IMR-90 (cell line): ENCODE measurements at regions not wholly inside any gene's neighbourhood (a gene's known extent, or its start where the extent isn't known, plus 50 kb on each side); places are given as distances from the start of the nearest gene placed in this dataset.

Experiments
- POLR2A ChIP-seq: IDR thresholded peaks from 2 replicates; pipeline ENCODE4 v1.6.1; 2012; ENCODE audit warnings: mild to moderate bottlenecking, low read depth, low read length
- RCOR1 ChIP-seq: IDR thresholded peaks from 2 replicates; pipeline ENCODE4 v1.6.1; 2012; ENCODE audit warnings: mild to moderate bottlenecking, low read length, improper control_type of control experiment; ENCODE audit not compliant: insufficient replicate concordance
- TF ChIP-seq, protein P1 (sequence below): conservative IDR thresholded peaks from 2 replicates; pipeline ENCODE4 v1.5.1; 2012; ENCODE audit warnings: mild to moderate bottlenecking, low read depth, low read length, improper control_type of control experiment
- TF ChIP-seq, protein P2 (sequence below): fragments of 150-350 bp; IDR thresholded peaks from 2 replicates; pipeline ENCODE4 v1.6.1; 2016; ENCODE audit warnings: low read depth, mild to moderate bottlenecking, low read length, moderate library complexity, borderline replicate concordance

DNA sequence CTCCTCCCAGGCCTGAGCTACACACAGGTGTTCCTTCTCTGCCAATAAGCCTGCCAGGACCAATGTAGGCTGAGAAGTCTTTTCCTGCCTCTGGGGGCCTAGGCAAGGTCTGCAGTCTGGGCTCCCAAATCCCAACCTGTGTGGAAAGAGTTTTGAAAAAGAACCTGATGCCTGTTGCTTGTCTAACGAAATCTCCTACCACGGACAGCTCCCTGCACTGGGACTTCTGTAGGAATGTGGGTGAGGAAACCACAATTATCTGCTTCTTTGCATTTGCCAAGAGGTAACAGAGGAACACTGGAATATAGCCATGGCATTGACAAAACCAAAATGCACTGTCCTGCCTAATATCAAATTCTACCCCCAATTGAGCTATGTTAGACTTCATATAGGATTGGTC lies 877.0 kb upstream of the TMEM132C start:
- TF ChIP-seq, protein P1, sequence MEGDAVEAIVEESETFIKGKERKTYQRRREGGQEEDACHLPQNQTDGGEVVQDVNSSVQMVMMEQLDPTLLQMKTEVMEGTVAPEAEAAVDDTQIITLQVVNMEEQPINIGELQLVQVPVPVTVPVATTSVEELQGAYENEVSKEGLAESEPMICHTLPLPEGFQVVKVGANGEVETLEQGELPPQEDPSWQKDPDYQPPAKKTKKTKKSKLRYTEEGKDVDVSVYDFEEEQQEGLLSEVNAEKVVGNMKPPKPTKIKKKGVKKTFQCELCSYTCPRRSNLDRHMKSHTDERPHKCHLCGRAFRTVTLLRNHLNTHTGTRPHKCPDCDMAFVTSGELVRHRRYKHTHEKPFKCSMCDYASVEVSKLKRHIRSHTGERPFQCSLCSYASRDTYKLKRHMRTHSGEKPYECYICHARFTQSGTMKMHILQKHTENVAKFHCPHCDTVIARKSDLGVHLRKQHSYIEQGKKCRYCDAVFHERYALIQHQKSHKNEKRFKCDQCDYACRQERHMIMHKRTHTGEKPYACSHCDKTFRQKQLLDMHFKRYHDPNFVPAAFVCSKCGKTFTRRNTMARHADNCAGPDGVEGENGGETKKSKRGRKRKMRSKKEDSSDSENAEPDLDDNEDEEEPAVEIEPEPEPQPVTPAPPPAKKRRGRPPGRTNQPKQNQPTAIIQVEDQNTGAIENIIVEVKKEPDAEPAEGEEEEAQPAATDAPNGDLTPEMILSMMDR: no peak
- TF ChIP-seq RCOR1 (no peak), POLR2A (no peak)
- TF ChIP-seq, protein P2, sequence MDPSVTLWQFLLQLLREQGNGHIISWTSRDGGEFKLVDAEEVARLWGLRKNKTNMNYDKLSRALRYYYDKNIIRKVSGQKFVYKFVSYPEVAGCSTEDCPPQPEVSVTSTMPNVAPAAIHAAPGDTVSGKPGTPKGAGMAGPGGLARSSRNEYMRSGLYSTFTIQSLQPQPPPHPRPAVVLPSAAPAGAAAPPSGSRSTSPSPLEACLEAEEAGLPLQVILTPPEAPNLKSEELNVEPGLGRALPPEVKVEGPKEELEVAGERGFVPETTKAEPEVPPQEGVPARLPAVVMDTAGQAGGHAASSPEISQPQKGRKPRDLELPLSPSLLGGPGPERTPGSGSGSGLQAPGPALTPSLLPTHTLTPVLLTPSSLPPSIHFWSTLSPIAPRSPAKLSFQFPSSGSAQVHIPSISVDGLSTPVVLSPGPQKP: no peak
